Fibroblast of lung (primary cell): ENCODE measurements at regions not wholly inside any gene's neighbourhood (a gene's known extent, or its start where the extent isn't known, plus 50 kb on each side); places are given as distances from the start of the nearest gene placed in this dataset.

Source experiments
- DNase-seq, 2 donors: peaks; one replicate each; pipeline versions ENCODE4 v3.0.0 to v3.0.0-alpha.2; 2010; ENCODE audit warnings: low read depth in 2 of 2
- H2AFZ ChIP-seq: 2 replicates; pipeline ENCODE4 v1.5.1; 2012; ENCODE audit warnings: low read length, control low read depth, inconsistent platforms
- H3K27ac ChIP-seq: 2 replicates; pipeline ENCODE4 v1.5.1; 2011; ENCODE audit warnings: low read length, control low read depth; ENCODE audit not compliant: insufficient read depth
- H3K27me3 ChIP-seq: 2 replicates; pipeline ENCODE4 v1.5.1; 2011; ENCODE audit warnings: mild to moderate bottlenecking, low read length; ENCODE audit not compliant: control insufficient read depth, insufficient read depth
- H3K36me3 ChIP-seq: 2 replicates; pipeline ENCODE4 v1.5.1; 2011; ENCODE audit warnings: low read length; ENCODE audit not compliant: control insufficient read depth, insufficient read depth
- H3K4me1 ChIP-seq: 2 replicates; pipeline ENCODE4 v1.5.1; 2011; ENCODE audit warnings: low read length; ENCODE audit not compliant: control insufficient read depth, insufficient read depth; ENCODE audit errors: extremely low read depth
- H3K4me2 ChIP-seq: 2 replicates; pipeline ENCODE4 v1.5.1; 2011; ENCODE audit warnings: low read length, control low read depth; ENCODE audit not compliant: insufficient read depth; ENCODE audit errors: extremely low read depth
- H3K4me3 ChIP-seq, 4 experiments: fragments of 200-600 bp in 1 of 4; sonication (generic) in 1 of 4; replicated peaks in 1 of 4; 2 replicates each; pipeline ENCODE4 v1.5.1; 2011 to 2016; ENCODE audit warnings: low read length in 4 of 4, low read depth in 3 of 4, mild to moderate bottlenecking in 3 of 4, control low read depth in 2 of 4, inconsistent platforms in 1 of 4, mixed read lengths in 1 of 4; ENCODE audit not compliant: insufficient read depth in 1 of 4; ENCODE audit errors: control extremely low read depth in 1 of 4
- H3K79me2 ChIP-seq: 2 replicates; pipeline ENCODE4 v1.5.1; 2012; ENCODE audit warnings: mild to moderate bottlenecking, low read length, inconsistent platforms; ENCODE audit not compliant: control insufficient read depth, insufficient read depth
- H3K9ac ChIP-seq: 2 replicates; pipeline ENCODE4 v1.5.1; 2011; ENCODE audit warnings: mild to moderate bottlenecking, low read length, control low read depth; ENCODE audit not compliant: insufficient read depth
- H3K9me3 ChIP-seq: 2 replicates; pipeline ENCODE4 v1.5.1; 2012; ENCODE audit warnings: low read depth, low read length; ENCODE audit not compliant: control insufficient read depth, insufficient read depth
- H4K20me1 ChIP-seq: 2 replicates; pipeline ENCODE4 v1.5.1; 2011; ENCODE audit warnings: low read length; ENCODE audit not compliant: control insufficient read depth, insufficient read depth; ENCODE audit errors: extremely low read depth
- EZH2 ChIP-seq: IDR thresholded peaks from 2 replicates; pipeline ENCODE4 v1.5.1; 2012; ENCODE audit warnings: low read length, control low read depth, mild to moderate bottlenecking; ENCODE audit errors: missing control alignments
- TF ChIP-seq, protein P1 (sequence below), 2 donors: IDR thresholded peaks in 1 of 2; conservative IDR thresholded peaks in 1 of 2; 1 replicate in 1 of 2; 2 replicates in 1 of 2; pipeline ENCODE4 v1.5.1; 2011 to 2012; ENCODE audit warnings: low read length in 2 of 2, control low read depth in 1 of 2, inconsistent platforms in 1 of 2, low read depth in 1 of 2, mild to moderate bottlenecking in 1 of 2

DNA sequence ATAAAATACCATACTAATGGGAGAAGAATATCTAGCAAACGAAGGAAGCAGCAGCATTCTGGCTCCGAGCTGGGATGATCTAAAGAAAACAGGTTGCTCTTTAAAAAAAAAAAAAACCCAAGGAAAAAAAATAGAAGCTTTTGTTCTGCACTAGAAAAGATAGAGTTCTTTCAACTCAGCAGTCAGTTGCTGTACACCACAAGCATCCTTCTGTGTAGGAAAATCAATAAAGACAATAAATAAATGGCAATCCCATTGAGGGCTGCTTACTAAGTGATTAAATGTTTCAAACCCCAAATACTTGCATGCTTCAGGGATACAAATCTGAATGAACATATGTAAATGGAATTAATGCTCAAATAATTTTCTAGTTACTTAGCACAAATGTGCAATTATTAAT lies 207.1 kb downstream of the TEX36 start:
- Histone ChIP-seq H3K4me3 (no peak overlapping the region), H3K9ac (no peak overlapping the region), H3K4me2 (no peak overlapping the region), H3K27me3 (no peaks in the 10 kb centered on the region), H4K20me1 (no peaks in the 10 kb centered on the region), H3K27ac (no peak overlapping the region), H3K9me3 (no peaks in the 10 kb centered on the region), H3K79me2 (no peaks in the 10 kb centered on the region), H3K36me3 (no peaks in the 10 kb centered on the region), H3K4me1 (no peaks in the 10 kb centered on the region), H2AFZ (no peak overlapping the region)
- DNase-seq, result no peak
- TF ChIP-seq EZH2, result no peak
- TF ChIP-seq, protein P1, sequence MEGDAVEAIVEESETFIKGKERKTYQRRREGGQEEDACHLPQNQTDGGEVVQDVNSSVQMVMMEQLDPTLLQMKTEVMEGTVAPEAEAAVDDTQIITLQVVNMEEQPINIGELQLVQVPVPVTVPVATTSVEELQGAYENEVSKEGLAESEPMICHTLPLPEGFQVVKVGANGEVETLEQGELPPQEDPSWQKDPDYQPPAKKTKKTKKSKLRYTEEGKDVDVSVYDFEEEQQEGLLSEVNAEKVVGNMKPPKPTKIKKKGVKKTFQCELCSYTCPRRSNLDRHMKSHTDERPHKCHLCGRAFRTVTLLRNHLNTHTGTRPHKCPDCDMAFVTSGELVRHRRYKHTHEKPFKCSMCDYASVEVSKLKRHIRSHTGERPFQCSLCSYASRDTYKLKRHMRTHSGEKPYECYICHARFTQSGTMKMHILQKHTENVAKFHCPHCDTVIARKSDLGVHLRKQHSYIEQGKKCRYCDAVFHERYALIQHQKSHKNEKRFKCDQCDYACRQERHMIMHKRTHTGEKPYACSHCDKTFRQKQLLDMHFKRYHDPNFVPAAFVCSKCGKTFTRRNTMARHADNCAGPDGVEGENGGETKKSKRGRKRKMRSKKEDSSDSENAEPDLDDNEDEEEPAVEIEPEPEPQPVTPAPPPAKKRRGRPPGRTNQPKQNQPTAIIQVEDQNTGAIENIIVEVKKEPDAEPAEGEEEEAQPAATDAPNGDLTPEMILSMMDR (conservative IDR thresholded peaks at IDR 0.05 in 1 of 2, IDR thresholded peaks at IDR 0.05 in 1 of 2; ENCODE audit: low read depth in 1 of 2, low read length in 2 of 2), result no peak

DNA sequence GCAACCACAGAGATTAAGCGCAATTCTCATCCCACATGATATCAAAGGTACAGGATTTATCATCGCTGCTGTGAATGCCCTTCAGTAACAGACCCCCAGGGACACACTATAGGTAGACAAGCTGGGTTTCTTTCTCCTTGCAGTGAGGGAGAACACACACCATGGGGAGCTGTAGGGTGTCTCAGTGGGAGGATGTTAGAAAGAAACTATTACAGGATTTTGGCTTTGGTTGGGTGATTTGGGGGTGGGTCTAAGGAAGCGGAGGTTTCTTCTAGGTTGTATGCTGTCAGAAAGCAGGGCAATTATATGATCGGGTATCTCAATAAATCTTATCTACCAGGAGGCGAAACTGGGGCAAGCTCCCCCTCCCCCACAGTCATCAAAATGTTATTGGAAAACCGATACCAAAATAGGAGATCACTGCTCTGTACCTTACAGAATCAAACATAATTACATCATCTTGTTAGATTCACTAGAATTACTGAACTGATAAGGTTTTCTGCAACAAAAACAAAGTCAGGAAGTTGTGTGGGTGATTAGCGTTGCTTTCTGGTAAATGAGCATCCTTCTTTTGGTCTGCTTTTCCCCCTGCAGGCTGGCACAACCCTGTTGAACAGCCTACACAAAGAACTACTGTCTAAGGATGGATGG lies 209.7 kb downstream of the TEX36 start:
- Histone ChIP-seq H4K20me1 (no peaks in the 10 kb centered on the region), H2AFZ (no peak overlapping the region)

DNA sequence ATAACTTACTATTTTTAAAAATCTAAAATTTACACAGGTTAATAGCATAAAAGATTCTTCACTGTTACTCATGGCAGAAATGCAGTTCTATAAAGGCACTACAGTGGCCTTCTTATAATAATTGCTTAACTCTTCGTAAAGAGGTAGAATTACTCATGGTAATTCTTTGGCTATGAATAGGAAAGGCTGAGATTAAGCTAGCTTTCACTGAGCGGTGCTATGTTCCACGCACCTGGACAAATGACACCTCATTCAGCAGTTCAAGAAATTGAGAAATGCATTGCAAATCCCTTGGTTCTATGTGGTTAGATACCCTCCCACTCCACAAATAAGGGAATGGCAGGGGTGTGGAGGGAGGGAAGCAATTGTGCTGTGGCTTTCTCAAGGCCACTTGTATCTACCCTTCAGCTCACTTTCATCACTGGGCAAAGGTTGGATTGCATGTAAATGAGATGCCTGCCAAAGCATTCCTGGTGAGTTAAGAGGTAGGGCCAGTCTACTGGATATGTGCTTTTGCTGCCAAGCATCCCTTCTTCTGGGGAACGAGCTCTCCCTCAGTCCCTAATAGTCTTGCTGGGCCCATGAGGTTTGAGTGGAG lies 210.9 kb downstream of the TEX36 start:
- Histone ChIP-seq H3K27ac (no peak overlapping the region), H2AFZ (no peak overlapping the region), H3K4me1 (no peaks in the 10 kb centered on the region), H3K36me3 (no peaks in the 10 kb centered on the region), H3K4me3 (no peak overlapping the region), H3K9ac (no peak overlapping the region), H3K4me2 (no peak overlapping the region), H4K20me1 (no peaks in the 10 kb centered on the region), H3K27me3 (no peaks in the 10 kb centered on the region), H3K79me2 (no peaks in the 10 kb centered on the region), H3K9me3 (no peaks in the 10 kb centered on the region)
- TF ChIP-seq EZH2, result no peak
- TF ChIP-seq, protein P1 (conservative IDR thresholded peaks at IDR 0.05 in 1 of 2, IDR thresholded peaks at IDR 0.05 in 1 of 2; ENCODE audit: low read depth in 1 of 2, low read length in 2 of 2), result no peak
- DNase-seq, result no peak

More for the DNA sequence above, 209.7 kb downstream of the TEX36 start:
- H3K9ac ChIP-seq, result no peak overlapping the region
- no peaks in the 10 kb centered on the region for H3K27me3 ChIP-seq
- no peaks in the 10 kb centered on the region for H3K36me3 ChIP-seq
- H3K4me2 ChIP-seq, result no peak overlapping the region
- H3K4me1 ChIP-seq, result no peaks in the 10 kb centered on the region
- H3K4me3 ChIP-seq, result no peak overlapping the region
- DNase-seq, result peak in 1 of 2 donors; percentile 15
- no peaks in the 10 kb centered on the region for H3K79me2 ChIP-seq
- no peaks in the 10 kb centered on the region for H3K9me3 ChIP-seq
- TF ChIP-seq, protein P1 (conservative IDR thresholded peaks at IDR 0.05 in 1 of 2, IDR thresholded peaks at IDR 0.05 in 1 of 2; ENCODE audit: low read depth in 1 of 2, low read length in 2 of 2), result no peak
- no peak for TF ChIP-seq EZH2
- H3K27ac ChIP-seq, result no peak overlapping the region
